ENCODE measurements at regions not wholly inside any gene's neighbourhood (a gene's known extent, or its start where the extent isn't known, plus 50 kb on each side); places are given as distances from the start of the nearest gene placed in this dataset.
"Not testable (repeated sequence)": the region's sequence is repeated elsewhere in the genome, so short reads cannot be mapped to it uniquely, and the experiment has no call there.

GRCh38 chr22:23402275-23403151, 177.6 kb downstream of the IGLL1 start:
- in situ Hi-C loops (cut with HindIII; ENCODE audit: low sequenced_read_pairs): loop anchor here (25.0 kb wide), 1 partner anchor 90 kb away; no protein-coding TSS in a partner anchor

DNA sequence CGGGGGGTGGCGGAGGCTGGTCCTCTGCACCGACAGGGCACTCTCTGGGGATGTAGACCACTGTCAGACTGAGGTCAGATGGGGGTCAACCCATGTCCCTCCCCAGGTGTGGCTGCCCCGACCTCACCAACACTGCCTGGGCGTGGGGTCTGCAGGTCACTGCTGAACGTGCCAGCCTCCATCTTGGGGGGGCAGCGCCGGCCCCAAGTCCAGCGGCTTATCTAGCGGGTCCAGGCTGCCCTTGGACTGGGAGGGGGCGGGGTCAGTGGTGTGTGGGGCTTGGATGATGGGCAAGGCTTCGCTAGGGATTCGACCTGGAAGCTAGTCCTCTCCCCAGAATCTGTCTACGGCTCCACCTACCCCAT, 178.2 kb downstream of the IGLL1 start:
- in situ Hi-C loops (cut with HindIII; ENCODE audit: low sequenced_read_pairs): loop anchor here (25.0 kb wide), 1 partner anchor 90 kb away; no protein-coding TSS in a partner anchor
- no peak for DNase-seq (ENCODE audit: low spot score)

More at GRCh38 chr22:23402275-23403151, 177.6 kb downstream of the IGLL1 start:
- DNase-seq (ENCODE audit: low spot score): peak; percentile 50

DNA sequence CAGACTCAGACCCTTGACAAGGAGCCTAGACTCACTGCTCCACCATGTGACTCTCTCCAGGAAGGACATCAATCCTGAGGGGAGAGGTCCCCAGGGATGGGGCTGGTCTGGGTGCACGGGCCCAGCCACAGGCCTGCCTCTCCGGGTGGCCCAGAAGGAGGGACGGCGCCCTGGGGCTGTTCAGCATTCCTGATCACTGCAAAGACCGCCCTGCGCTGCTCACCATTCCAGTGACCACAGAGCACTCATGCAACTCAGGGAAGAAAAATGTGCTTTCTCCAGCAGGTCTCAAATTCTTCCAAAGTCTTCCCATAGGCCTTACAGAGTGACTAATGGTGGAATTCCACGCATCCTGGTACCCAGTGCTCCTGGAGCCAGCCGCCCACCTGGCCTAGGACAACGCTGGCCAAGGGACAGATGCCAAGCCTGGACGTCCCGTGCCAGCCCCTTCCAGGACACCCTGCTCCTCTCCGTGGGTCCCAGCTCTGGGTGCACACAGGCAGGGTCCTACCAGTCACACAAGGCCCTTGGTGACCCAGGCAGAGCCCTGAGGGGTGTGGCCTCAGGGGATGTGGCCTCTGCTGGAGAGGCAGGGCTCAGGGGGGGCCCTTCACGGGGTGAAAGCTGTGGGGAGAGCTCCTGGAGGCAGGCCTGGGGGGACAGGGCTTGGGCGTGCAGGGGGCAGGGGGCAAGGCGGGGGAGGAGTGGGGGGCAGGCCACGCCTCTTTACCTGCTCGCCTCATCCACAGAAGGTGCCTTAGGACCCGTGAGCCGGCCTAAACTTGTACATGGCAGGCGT, 178.8 kb downstream of the IGLL1 start:
- no peak for DNase-seq (ENCODE audit: low spot score)
- in situ Hi-C loops (cut with HindIII; ENCODE audit: low sequenced_read_pairs): loop anchor here (25.0 kb wide), 1 partner anchor 89 kb away; no protein-coding TSS in a partner anchor

- in situ Hi-C loops (cut with HindIII; ENCODE audit: low sequenced_read_pairs): loop anchor here (25.0 kb wide), 1 partner anchor 88 kb away; no protein-coding TSS in a partner anchor
- no peak for DNase-seq (ENCODE audit: low spot score)
These were observed 179.7 kb downstream of the IGLL1 start for GRCh38 chr22:23400286-23400981.

- in situ Hi-C loops (cut with HindIII; ENCODE audit: low sequenced_read_pairs): loop anchor here (25.0 kb wide), 1 partner anchor 87 kb away; no protein-coding TSS in a partner anchor
- DNase-seq (ENCODE audit: low spot score): no peak
These were observed 180.5 kb downstream of the IGLL1 start for GRCh38 chr22:23399367-23400285.

GRCh38 chr22:23398701-23399366, 181.3 kb downstream of the IGLL1 start:
- DNase-seq (ENCODE audit: low spot score): no peak
- in situ Hi-C loops (cut with HindIII; ENCODE audit: low sequenced_read_pairs): no loop called here

DNA sequence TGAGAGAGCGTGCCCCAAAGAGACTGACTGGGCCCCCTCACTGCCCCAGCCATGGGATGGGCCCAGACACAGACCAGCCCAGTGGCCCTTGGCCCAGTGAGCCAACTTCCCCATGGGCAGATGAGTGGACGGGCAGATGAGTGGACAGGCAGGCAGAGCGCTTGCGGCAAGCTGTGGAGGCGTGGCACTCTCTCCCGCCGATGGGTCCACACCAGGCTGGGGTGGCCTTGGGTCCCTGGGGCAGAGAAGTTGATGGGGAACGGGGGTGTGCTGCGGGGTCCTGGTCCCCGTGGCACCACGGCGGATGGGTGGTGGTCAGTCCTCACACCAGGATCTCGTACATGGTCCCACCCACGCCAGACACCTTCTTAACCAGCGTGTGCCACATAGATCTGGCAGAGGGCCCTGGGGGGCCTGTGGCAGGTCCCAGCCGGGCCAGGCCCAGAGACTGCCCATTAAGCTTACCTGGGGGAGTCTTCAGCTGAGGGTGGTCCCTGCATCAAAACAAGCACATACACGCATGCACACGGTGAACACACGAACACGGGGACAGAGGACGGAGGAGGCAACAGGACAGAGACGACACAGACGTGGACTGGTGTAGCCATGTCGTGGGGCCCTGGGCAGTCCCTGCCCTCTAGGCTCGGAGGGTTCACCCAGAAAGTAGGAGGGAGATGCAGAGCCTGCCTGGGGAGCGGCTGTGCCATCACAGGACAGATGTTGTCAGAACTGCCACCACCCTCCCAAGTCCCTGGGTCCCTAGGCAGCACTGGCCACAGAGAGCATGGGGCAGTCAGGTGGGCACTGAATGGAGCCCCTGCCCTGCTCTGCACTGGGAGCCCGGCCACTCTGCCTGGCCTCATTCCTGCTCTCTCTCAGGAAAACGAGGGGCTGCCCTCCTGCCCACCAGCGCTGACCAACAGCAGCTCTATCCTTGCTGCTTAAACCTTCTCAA, 182.2 kb downstream of the IGLL1 start:
- in situ Hi-C loops (cut with HindIII; ENCODE audit: low sequenced_read_pairs): no loop called here
- no peak for DNase-seq (ENCODE audit: low spot score)

GRCh38 chr22:23397008-23397612, 183.0 kb downstream of the IGLL1 start:
- in situ Hi-C loops (cut with HindIII; ENCODE audit: low sequenced_read_pairs): no loop called here
- peak; percentile 94 for DNase-seq (ENCODE audit: low spot score)

GRCh38 chr22:23396362-23397007, 183.6 kb downstream of the IGLL1 start:
- DNase-seq (ENCODE audit: low spot score): no peak
- in situ Hi-C loops (cut with HindIII; ENCODE audit: low sequenced_read_pairs): no loop called here

DNA sequence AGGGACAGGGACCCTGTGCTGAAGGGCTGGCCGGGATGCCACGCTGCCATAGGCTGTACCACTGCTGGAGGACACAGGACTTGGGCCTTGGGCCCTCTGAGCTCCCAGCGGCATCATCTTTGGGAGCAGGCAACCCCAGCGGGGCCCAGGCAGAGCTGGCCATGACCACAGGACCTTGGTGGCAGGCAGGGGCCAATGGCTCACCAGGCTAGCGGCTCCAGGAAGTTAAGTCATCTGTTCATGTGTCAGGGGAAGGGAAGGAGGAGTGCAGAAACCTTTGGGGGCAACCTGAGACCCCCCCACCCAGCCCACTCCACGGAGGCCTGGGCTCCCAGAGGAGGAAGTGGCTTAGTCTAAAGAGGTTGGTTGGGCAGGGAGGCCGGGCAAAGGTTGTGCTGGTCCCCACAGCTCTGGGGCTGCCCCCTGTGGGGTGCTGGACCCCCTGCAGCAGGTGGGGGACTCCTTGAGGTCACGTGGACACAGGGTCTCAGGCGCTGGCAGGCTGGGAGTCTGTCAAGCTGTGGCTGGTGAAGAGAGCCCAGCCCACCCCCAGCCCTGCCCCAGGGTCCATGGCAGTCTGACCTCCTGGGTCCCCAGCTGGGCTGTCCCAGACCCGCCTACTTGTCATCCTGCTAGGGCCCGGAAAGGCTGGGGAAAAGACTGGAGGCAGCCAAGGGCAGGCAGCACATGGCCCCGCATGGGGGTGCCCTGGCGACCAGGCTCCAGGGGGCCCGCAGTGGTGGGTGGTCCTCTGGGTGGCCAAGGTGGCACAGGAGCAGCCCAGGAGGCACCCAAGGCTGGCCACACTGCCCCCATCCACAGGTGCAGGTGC, 184.3 kb downstream of the IGLL1 start:
- in situ Hi-C loops (cut with HindIII; ENCODE audit: low sequenced_read_pairs): no loop called here
- no peak for DNase-seq (ENCODE audit: low spot score)

DNA sequence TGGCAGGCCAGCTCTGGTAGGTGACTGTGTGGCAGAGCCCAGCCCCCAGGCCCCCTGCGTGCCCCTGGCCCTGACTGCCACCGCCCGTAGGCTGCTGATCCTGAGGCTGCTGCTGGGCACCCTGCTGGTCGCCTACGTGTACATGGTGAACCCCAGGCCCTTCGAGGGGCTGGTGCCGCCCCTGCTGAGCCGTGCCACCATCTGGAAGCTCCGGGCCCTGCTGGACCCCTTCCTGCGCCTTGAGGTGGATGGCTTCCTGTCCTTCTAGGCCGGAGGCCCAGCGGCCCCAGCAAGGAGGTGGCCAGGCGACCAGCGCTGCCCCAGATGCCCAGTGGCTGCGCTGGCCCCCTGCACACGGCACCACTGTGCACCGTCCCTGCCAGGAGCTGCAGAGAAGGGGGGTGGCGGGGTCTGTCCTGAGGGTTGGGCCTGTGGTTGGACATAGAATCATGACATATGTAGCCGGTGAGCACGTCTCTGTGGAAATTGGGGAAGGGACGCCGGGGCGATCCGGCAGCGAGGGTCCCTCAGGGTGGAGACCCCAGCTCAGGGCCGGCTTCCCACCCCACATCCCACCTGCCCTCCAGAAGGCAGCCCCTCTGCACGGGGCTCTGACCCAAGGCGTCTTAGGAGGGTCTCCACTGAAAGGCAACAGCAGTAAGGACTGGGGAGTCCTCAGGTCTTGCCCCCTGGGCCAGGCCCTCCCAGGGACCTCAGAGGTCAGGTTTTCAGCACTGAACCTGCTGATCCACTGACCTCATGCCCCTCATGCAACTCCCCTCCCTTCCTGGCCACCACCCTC, 185.4 kb downstream of the IGLL1 start:
- DNase-seq (ENCODE audit: low spot score): no peak
- in situ Hi-C loops (cut with HindIII; ENCODE audit: low sequenced_read_pairs): no loop called here

DNA sequence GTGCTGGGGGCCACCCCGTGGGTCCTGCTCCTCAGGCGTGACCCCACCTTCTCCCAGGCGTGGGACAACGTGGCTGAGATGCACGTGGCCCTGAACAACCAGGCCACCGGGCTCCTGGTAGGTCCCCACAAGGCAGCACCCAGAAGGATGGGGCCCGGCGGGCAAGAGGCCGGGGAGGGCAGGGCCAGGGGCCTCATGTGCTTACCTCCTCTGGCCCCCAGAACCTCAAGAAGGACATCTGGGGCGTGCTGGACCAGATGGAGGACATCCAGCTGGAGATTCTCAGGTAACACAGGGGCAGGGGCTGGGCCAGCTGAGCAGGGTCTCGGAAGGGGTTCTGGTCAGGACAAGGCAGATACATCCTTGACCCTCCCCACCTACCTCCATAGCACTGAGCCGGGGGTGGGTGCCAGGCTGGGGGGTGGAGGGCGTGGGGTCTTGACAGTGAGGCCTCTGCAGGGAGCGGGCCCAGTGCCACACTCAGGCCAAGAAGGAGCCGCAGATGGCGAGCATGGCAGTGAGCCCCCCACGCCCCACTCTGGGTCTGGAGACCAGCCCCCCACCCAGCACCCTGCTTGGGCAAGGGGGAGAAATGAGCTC, 186.3 kb downstream of the IGLL1 start:
- in situ Hi-C loops (cut with HindIII; ENCODE audit: low sequenced_read_pairs): no loop called here
- DNase-seq (ENCODE audit: low spot score): no peak

- DNase-seq (ENCODE audit: low spot score); in situ Hi-C loops (cut with HindIII; ENCODE audit: low sequenced_read_pairs): not testable (repeated sequence)
These were observed 186.9 kb downstream of the IGLL1 start for GRCh38 chr22:23393199-23393598.

All from G401 (cell line).